ENCODE measurements at regions not wholly inside any gene's neighbourhood (a gene's known extent, or its start where the extent isn't known, plus 50 kb on each side); places are given as distances from the start of the nearest gene placed in this dataset.

GRCh38 chr13:81540777-81541176, 1199.9 kb upstream of the SPRY2 start:
- no CpG with 5 or more reads among the region's 1 CpG for WGBS, 2 donors (ENCODE audit: extremely low coverage in 2 of 2, insufficient read length in 2 of 2, insufficient replicate concordance in 1 of 2)
- H2BK12ac ChIP-seq (ENCODE audit: low read length): no peak overlapping the region
- no peak overlapping the region for H3K23ac ChIP-seq (ENCODE audit: low read depth, low read length, poor library complexity)
- H3K79me1 ChIP-seq (ENCODE audit: low read depth, low read length): no peaks in the 10 kb centered on the region
- H2BK120ac ChIP-seq (ENCODE audit: low read depth, low read length): no peak overlapping the region
- no peak overlapping the region for H4K91ac ChIP-seq (ENCODE audit: low read depth, low read length, poor library complexity)
- no peak overlapping the region for H3K4me3 ChIP-seq (ENCODE audit: low read length in 2 of 2)
- H3K36me3 ChIP-seq (replicated peaks in 1 of 2; ENCODE audit: control insufficient read depth in 2 of 2, insufficient read depth in 2 of 2, low read length in 2 of 2): no peaks in the 10 kb centered on the region
- H3K4me2 ChIP-seq (ENCODE audit: insufficient read depth, low read length, poor library complexity, severe bottlenecking): no peak overlapping the region
- no peaks in the 10 kb centered on the region for H3K9me3 ChIP-seq (replicated peaks in 1 of 2; ENCODE audit: control insufficient read depth in 2 of 2, insufficient read depth in 1 of 2, low read depth in 1 of 2, low read length in 2 of 2)
- H3K27me3 ChIP-seq (ENCODE audit: control insufficient read depth in 3 of 3, insufficient read depth in 3 of 3, low read depth in 1 of 3, low read length in 3 of 3): no peaks in the 10 kb centered on the region
- no peak overlapping the region for H3K14ac ChIP-seq (ENCODE audit: low read length)
- H2BK15ac ChIP-seq (ENCODE audit: low read length): no peak overlapping the region
- H3K18ac ChIP-seq (ENCODE audit: low read length): no peak overlapping the region
- H2AFZ ChIP-seq (ENCODE audit: low read length): no peak overlapping the region
- no peak overlapping the region for H3K9ac ChIP-seq (ENCODE audit: low read depth, low read length, poor library complexity)
- no peak overlapping the region for H2BK5ac ChIP-seq (ENCODE audit: low read length)
- no peak overlapping the region for H3K27ac ChIP-seq (replicated peaks; ENCODE audit: low read length)
- no peak overlapping the region for H4K8ac ChIP-seq (ENCODE audit: low read depth, low read length)
- no peak for DNase-seq (ENCODE audit: low spot score)
- no peak overlapping the region for H2AK5ac ChIP-seq (ENCODE audit: low read depth, low read length)
- H3K4me1 ChIP-seq (ENCODE audit: control insufficient read depth in 2 of 2, insufficient read depth in 1 of 2, low read depth in 1 of 2, low read length in 2 of 2): no peaks in the 10 kb centered on the region
- H3K4ac ChIP-seq (ENCODE audit: low read length): no peak overlapping the region

- no peaks in the 10 kb centered on the region for H3K27me3 ChIP-seq (ENCODE audit: control insufficient read depth in 3 of 3, insufficient read depth in 3 of 3, low read depth in 1 of 3, low read length in 3 of 3)
- no peak overlapping the region for H2BK12ac ChIP-seq (ENCODE audit: low read length)
- H3K9me3 ChIP-seq (replicated peaks in 1 of 2; ENCODE audit: control insufficient read depth in 2 of 2, insufficient read depth in 1 of 2, low read depth in 1 of 2, low read length in 2 of 2): no peaks in the 10 kb centered on the region
- H2BK5ac ChIP-seq (ENCODE audit: low read length): no peak overlapping the region
- H3K36me3 ChIP-seq (replicated peaks in 1 of 2; ENCODE audit: control insufficient read depth in 2 of 2, insufficient read depth in 2 of 2, low read length in 2 of 2): no peaks in the 10 kb centered on the region
- no peak overlapping the region for H4K8ac ChIP-seq (ENCODE audit: low read depth, low read length)
- DNase-seq (ENCODE audit: low spot score): no peak
- H2AK5ac ChIP-seq (ENCODE audit: low read depth, low read length): no peak overlapping the region
- no peak overlapping the region for H3K23ac ChIP-seq (ENCODE audit: low read depth, low read length, poor library complexity)
- H3K4me2 ChIP-seq (ENCODE audit: insufficient read depth, low read length, poor library complexity, severe bottlenecking): no peak overlapping the region
- H3K9ac ChIP-seq (ENCODE audit: low read depth, low read length, poor library complexity): no peak overlapping the region
- no peak overlapping the region for H3K4ac ChIP-seq (ENCODE audit: low read length)
- no CpG with 5 or more reads among the region's 7 CpGs for WGBS, 2 donors (ENCODE audit: extremely low coverage in 2 of 2, insufficient read length in 2 of 2, insufficient replicate concordance in 1 of 2)
- no peak overlapping the region for H3K18ac ChIP-seq (ENCODE audit: low read length)
- no peak overlapping the region for H2BK120ac ChIP-seq (ENCODE audit: low read depth, low read length)
- no peak overlapping the region for H2AFZ ChIP-seq (ENCODE audit: low read length)
- no peaks in the 10 kb centered on the region for H3K79me1 ChIP-seq (ENCODE audit: low read depth, low read length)
- no peak overlapping the region for H3K14ac ChIP-seq (ENCODE audit: low read length)
- no peak overlapping the region for H3K27ac ChIP-seq (replicated peaks; ENCODE audit: low read length)
- no peak overlapping the region for H2BK15ac ChIP-seq (ENCODE audit: low read length)
- H3K4me3 ChIP-seq (ENCODE audit: low read length in 2 of 2): no peak overlapping the region
- no peak overlapping the region for H4K91ac ChIP-seq (ENCODE audit: low read depth, low read length, poor library complexity)
- H3K4me1 ChIP-seq (ENCODE audit: control insufficient read depth in 2 of 2, insufficient read depth in 1 of 2, low read depth in 1 of 2, low read length in 2 of 2): no peaks in the 10 kb centered on the region
Observed at GRCh38 chr13:81539643-81540150, 1198.8 kb upstream of the SPRY2 start.

GRCh38 chr13:81498969-81499368, 1158.0 kb upstream of the SPRY2 start:
- H3K4me3 ChIP-seq (ENCODE audit: low read length in 2 of 2): no peak overlapping the region
- H3K27ac ChIP-seq (replicated peaks; ENCODE audit: low read length): no peak overlapping the region
- H4K91ac ChIP-seq (ENCODE audit: low read depth, low read length, poor library complexity): no peak overlapping the region
- DNase-seq (ENCODE audit: low spot score): no peak
- no peak overlapping the region for H3K18ac ChIP-seq (ENCODE audit: low read length)
- H4K8ac ChIP-seq (ENCODE audit: low read depth, low read length): no peak overlapping the region
- H3K4me2 ChIP-seq (ENCODE audit: insufficient read depth, low read length, poor library complexity, severe bottlenecking): no peak overlapping the region
- no peaks in the 10 kb centered on the region for H3K9me3 ChIP-seq (replicated peaks in 1 of 2; ENCODE audit: control insufficient read depth in 2 of 2, insufficient read depth in 1 of 2, low read depth in 1 of 2, low read length in 2 of 2)
- H2BK5ac ChIP-seq (ENCODE audit: low read length): no peak overlapping the region
- no peak overlapping the region for H2BK15ac ChIP-seq (ENCODE audit: low read length)
- WGBS, 2 donors (ENCODE audit: extremely low coverage in 2 of 2, insufficient read length in 2 of 2, insufficient replicate concordance in 1 of 2): no CpG with 5 or more reads among the region's 3 CpGs
- H3K9ac ChIP-seq (ENCODE audit: low read depth, low read length, poor library complexity): no peak overlapping the region
- H3K27me3 ChIP-seq (ENCODE audit: control insufficient read depth in 3 of 3, insufficient read depth in 3 of 3, low read depth in 1 of 3, low read length in 3 of 3): no peaks in the 10 kb centered on the region
- no peaks in the 10 kb centered on the region for H3K36me3 ChIP-seq (replicated peaks in 1 of 2; ENCODE audit: control insufficient read depth in 2 of 2, insufficient read depth in 2 of 2, low read length in 2 of 2)
- no peak overlapping the region for H2BK12ac ChIP-seq (ENCODE audit: low read length)
- H2AFZ ChIP-seq (ENCODE audit: low read length): no peak overlapping the region
- no peak overlapping the region for H2BK120ac ChIP-seq (ENCODE audit: low read depth, low read length)
- H3K4ac ChIP-seq (ENCODE audit: low read length): no peak overlapping the region
- no peak overlapping the region for H3K14ac ChIP-seq (ENCODE audit: low read length)
- H3K23ac ChIP-seq (ENCODE audit: low read depth, low read length, poor library complexity): no peak overlapping the region
- no peaks in the 10 kb centered on the region for H3K4me1 ChIP-seq (ENCODE audit: control insufficient read depth in 2 of 2, insufficient read depth in 1 of 2, low read depth in 1 of 2, low read length in 2 of 2)
- H2AK5ac ChIP-seq (ENCODE audit: low read depth, low read length): no peak overlapping the region
- H3K79me1 ChIP-seq (ENCODE audit: low read depth, low read length): no peaks in the 10 kb centered on the region

DNA sequence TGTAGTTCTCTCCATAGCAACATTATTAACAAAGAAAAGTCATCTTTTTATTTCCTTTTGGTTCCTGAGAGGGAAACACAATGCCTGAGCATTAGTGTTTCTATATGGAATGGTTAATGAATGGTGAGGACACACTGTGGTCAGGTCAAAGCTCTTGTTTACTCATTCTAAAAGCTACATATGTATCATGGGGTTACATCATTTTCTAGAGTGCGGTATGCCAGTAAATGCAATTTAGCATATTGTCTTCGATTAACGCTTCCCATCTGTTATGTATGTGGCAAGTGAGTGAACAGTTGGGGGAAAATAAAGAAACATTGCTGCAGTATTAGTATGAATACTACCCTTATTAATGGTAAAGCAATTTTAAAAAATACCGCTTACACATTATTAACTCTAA, 1152.2 kb upstream of the SPRY2 start:
- Histone ChIP-seq H3K36me3 (replicated peaks in 1 of 2; ENCODE audit: control insufficient read depth in 2 of 2, insufficient read depth in 2 of 2, low read length in 2 of 2) (no peaks in the 10 kb centered on the region), H3K4me1 (ENCODE audit: control insufficient read depth in 2 of 2, insufficient read depth in 1 of 2, low read depth in 1 of 2, low read length in 2 of 2) (no peaks in the 10 kb centered on the region), H3K9me3 (replicated peaks in 1 of 2; ENCODE audit: control insufficient read depth in 2 of 2, insufficient read depth in 1 of 2, low read depth in 1 of 2, low read length in 2 of 2) (no peaks in the 10 kb centered on the region), H2BK12ac (ENCODE audit: low read length) (no peak overlapping the region), H2BK15ac (ENCODE audit: low read length) (no peak overlapping the region), H2BK5ac (ENCODE audit: low read length) (no peak overlapping the region), H4K91ac (ENCODE audit: low read depth, low read length, poor library complexity) (no peak overlapping the region), H3K18ac (ENCODE audit: low read length) (no peak overlapping the region), H3K4me2 (ENCODE audit: insufficient read depth, low read length, poor library complexity, severe bottlenecking) (no peak overlapping the region), H3K23ac (ENCODE audit: low read depth, low read length, poor library complexity) (no peak overlapping the region), H3K9ac (ENCODE audit: low read depth, low read length, poor library complexity) (no peak overlapping the region), H3K4me3 (ENCODE audit: low read length in 2 of 2) (no peak overlapping the region), H2AK5ac (ENCODE audit: low read depth, low read length) (no peak overlapping the region), H2AFZ (ENCODE audit: low read length) (no peak overlapping the region), H3K14ac (ENCODE audit: low read length) (no peak overlapping the region), H4K8ac (ENCODE audit: low read depth, low read length) (no peak overlapping the region), H2BK120ac (ENCODE audit: low read depth, low read length) (no peak overlapping the region), H3K27ac (replicated peaks; ENCODE audit: low read length) (no peak overlapping the region), H3K79me1 (ENCODE audit: low read depth, low read length) (no peaks in the 10 kb centered on the region), H3K27me3 (ENCODE audit: control insufficient read depth in 3 of 3, insufficient read depth in 3 of 3, low read depth in 1 of 3, low read length in 3 of 3) (no peaks in the 10 kb centered on the region), H3K4ac (ENCODE audit: low read length) (no peak overlapping the region)
- DNase-seq (ENCODE audit: low spot score): no peak
- no CpG with 5 or more reads among the region's 4 CpGs for WGBS, 2 donors (ENCODE audit: extremely low coverage in 2 of 2, insufficient read length in 2 of 2, insufficient replicate concordance in 1 of 2)

Data from neuronal stem cell (in vitro differentiated cells).